ENCODE measurements at regions not wholly inside any gene's neighbourhood (a gene's known extent, or its start where the extent isn't known, plus 50 kb on each side); places are given as distances from the start of the nearest gene placed in this dataset.

DNA sequence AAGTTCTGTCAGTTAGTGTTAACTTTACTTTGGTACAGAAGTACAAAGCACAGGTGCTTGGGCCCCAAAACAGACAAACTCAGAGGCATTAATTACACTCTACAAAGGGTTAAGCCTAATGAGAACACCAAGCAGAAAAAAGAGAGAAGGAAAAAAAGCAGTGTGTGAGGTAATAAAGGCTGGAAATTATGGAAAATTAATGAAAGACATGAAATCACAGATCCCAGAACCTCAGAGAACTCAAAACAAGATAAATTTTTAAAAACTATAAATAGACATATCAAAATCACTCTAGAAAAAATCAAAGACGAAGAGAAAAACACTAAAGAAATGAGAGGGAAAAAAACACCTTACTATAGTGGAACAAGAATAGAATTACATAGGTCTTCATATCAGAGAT, 354.2 kb upstream of the ADAMTS16 start:
- H3K4me1 Mint-ChIP-seq (ENCODE audit: low read depth), result no peaks in the 10 kb centered on the region
- H3K27me3 Mint-ChIP-seq (ENCODE audit: insufficient read depth), result no peaks in the 10 kb centered on the region; the same call in 1 of the 2 replicates
- DNase-seq, result no peak
- no peak overlapping the region for H3K4me3 Mint-ChIP-seq
- no peaks in the 10 kb centered on the region for H3K36me3 Mint-ChIP-seq (ENCODE audit: low read depth)
- no peak overlapping the region for H3K27ac Mint-ChIP-seq
- H3K9me3 Mint-ChIP-seq, result peaks cover 48% of the 10 kb centered on the region
- TF ChIP-seq, protein P1, sequence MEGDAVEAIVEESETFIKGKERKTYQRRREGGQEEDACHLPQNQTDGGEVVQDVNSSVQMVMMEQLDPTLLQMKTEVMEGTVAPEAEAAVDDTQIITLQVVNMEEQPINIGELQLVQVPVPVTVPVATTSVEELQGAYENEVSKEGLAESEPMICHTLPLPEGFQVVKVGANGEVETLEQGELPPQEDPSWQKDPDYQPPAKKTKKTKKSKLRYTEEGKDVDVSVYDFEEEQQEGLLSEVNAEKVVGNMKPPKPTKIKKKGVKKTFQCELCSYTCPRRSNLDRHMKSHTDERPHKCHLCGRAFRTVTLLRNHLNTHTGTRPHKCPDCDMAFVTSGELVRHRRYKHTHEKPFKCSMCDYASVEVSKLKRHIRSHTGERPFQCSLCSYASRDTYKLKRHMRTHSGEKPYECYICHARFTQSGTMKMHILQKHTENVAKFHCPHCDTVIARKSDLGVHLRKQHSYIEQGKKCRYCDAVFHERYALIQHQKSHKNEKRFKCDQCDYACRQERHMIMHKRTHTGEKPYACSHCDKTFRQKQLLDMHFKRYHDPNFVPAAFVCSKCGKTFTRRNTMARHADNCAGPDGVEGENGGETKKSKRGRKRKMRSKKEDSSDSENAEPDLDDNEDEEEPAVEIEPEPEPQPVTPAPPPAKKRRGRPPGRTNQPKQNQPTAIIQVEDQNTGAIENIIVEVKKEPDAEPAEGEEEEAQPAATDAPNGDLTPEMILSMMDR (IDR thresholded peaks at IDR 0.05), result no peak

- Mint-ChIP-seq H3K27me3 (ENCODE audit: insufficient read depth) (no peaks in the 10 kb centered on the region; the same call in 1 of the 2 replicates), H3K4me1 (ENCODE audit: low read depth) (no peaks in the 10 kb centered on the region), H3K27ac (no peak overlapping the region), H3K4me3 (no peak overlapping the region), H3K36me3 (ENCODE audit: low read depth) (no peaks in the 10 kb centered on the region), H3K9me3 (peaks cover 30% of the 10 kb centered on the region)
- DNase-seq, result no peak
- TF ChIP-seq, protein P1 (IDR thresholded peaks at IDR 0.05), result no peak
These were observed 342.7 kb upstream of the ADAMTS16 start for GRCh38 chr5:4797445-4797844.

DNA sequence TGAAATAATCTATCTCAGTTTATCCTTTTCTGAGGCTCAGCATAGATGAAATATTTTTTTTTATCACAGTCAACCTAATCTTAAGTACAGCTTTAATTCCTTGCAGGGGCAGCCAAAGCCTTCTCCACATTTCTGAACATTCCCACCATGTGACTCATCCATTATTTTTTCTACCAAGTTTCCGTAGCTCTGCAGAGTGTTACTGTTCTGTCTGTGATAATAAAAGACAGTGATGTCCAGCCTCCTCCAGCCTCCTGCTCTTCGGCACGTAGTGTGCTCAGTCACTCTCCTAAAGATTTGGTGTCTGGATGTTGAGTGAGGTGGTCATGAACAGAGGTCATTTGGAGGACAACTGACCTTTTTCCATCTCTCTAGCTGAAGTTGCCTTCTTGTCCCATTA, 338.1 kb upstream of the ADAMTS16 start:
- TF ChIP-seq, protein P1 (IDR thresholded peaks at IDR 0.05), result no peak
- Mint-ChIP-seq H3K4me3 (no peak overlapping the region), H3K27me3 (ENCODE audit: insufficient read depth) (no peaks in the 10 kb centered on the region; the same call in 1 of the 2 replicates), H3K4me1 (ENCODE audit: low read depth) (no peaks in the 10 kb centered on the region), H3K9me3 (peaks cover 57% of the 10 kb centered on the region), H3K27ac (no peak overlapping the region), H3K36me3 (ENCODE audit: low read depth) (no peaks in the 10 kb centered on the region)
- DNase-seq, result no peak

DNA sequence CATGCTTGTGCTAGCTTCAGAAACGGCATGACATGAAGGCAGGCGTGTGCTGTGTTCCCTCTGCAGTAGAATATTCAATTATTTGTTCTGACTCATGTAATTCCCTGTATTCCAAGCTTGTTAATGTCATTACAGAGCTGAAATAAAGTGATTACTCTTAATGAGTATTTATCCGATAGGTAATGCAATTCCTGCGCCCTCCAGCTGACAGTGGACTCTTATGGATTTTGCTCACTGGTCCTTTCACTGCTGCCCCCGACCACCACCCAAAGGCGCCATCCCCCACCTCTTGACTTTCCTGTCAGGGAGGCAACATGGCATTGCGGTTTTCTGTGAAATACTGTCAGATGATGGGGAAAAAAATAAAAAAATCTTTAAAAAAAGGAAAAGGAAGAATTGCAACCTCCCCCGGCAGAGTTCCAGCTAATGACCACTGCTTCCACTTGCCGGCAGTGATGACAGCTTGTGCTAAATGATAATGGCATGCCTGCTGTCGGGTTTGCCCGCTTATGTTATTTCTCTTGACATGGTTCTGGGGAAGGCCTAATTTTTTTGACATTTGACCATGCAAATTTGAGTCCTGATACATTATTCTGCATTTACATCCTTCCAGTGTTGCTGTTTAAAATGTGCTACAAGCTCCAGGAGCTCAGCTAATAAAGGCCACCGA, 335.3 kb upstream of the ADAMTS16 start:
- H3K27ac Mint-ChIP-seq, result no peak overlapping the region
- no peak for DNase-seq
- no peaks in the 10 kb centered on the region; the same call in 1 of the 2 replicates for H3K27me3 Mint-ChIP-seq (ENCODE audit: insufficient read depth)
- peaks cover 51% of the 10 kb centered on the region for H3K9me3 Mint-ChIP-seq
- no peak overlapping the region for H3K4me3 Mint-ChIP-seq
- no peaks in the 10 kb centered on the region for H3K36me3 Mint-ChIP-seq (ENCODE audit: low read depth)
- no peaks in the 10 kb centered on the region for H3K4me1 Mint-ChIP-seq (ENCODE audit: low read depth)
- TF ChIP-seq, protein P1 (IDR thresholded peaks at IDR 0.05), result no peak

- H3K27me3 Mint-ChIP-seq (ENCODE audit: insufficient read depth), result no peaks in the 10 kb centered on the region
These were observed 325.1 kb upstream of the ADAMTS16 start for GRCh38 chr5:4815002-4815401.

More at GRCh38 chr5:4815002-4815401, 325.1 kb upstream of the ADAMTS16 start:
- H3K27ac Mint-ChIP-seq, result no peak overlapping the region
- H3K9me3 Mint-ChIP-seq, result peaks cover 48% of the 10 kb centered on the region
- TF ChIP-seq, protein P1 (IDR thresholded peaks at IDR 0.05), result no peak
- no peaks in the 10 kb centered on the region for H3K4me1 Mint-ChIP-seq (ENCODE audit: low read depth)
- H3K4me3 Mint-ChIP-seq, result no peak overlapping the region
- DNase-seq, result no peak
- H3K36me3 Mint-ChIP-seq (ENCODE audit: low read depth), result no peaks in the 10 kb centered on the region; the same call in 1 of the 2 replicates
